ENCODE measurements at regions not wholly inside any gene's neighbourhood (a gene's known extent, or its start where the extent isn't known, plus 50 kb on each side); places are given as distances from the start of the nearest gene placed in this dataset.
"Not testable (repeated sequence)": the region's sequence is repeated elsewhere in the genome, so short reads cannot be mapped to it uniquely, and the experiment has no call there.

DNA sequence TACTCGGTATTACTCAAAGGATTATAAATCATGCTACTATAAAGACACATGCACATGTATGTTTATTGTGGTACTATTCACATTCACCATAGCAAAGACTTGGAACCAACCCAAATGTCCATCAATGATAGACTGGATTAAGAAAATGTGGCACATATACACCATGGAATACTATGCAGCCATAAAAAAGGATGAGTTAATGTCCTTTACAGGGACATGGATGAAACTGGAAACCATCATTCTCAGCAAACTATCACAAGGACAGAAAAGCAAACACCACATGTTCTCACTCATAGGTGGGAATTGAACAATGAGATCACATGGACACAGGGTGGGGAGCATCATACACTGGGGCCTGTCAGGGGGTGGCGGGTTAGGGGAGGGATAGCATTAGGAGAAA lies 130.5 kb upstream of the SLC1A3 start:
- not testable (repeated sequence) for DNase-seq (ENCODE audit: low spot score)

DNA sequence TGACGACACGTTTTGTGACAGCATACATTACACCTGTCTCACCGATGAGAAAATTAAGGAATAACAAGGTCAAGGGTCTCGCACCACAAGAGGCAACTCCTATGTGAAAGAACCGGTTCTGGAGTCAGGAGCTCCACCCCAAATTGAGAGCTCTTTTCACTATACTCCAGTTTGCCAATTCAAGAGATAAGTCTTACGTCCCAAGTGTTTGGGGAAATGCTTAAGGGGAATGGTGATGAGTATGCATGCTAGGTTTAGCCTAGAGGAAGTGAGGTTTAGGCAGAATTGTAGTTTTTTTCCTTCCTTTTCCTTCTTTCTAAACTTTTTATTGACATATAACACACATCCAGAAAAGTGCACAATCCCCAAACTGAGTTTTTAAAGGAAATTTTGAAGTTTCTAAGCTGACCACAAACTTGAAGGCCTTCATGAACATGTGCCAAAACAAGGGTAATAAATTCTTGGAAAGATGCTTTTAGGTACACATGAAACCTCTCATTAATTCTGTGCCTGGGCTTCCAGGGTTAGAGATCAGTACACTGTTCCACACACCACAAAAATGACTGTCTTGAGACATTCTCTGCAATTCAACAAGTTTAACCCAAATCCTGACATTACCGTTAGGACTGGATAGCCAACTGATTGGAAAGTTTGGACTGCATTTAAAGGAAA lies 127.6 kb upstream of the SLC1A3 start:
- no peak for DNase-seq (ENCODE audit: low spot score)

DNA sequence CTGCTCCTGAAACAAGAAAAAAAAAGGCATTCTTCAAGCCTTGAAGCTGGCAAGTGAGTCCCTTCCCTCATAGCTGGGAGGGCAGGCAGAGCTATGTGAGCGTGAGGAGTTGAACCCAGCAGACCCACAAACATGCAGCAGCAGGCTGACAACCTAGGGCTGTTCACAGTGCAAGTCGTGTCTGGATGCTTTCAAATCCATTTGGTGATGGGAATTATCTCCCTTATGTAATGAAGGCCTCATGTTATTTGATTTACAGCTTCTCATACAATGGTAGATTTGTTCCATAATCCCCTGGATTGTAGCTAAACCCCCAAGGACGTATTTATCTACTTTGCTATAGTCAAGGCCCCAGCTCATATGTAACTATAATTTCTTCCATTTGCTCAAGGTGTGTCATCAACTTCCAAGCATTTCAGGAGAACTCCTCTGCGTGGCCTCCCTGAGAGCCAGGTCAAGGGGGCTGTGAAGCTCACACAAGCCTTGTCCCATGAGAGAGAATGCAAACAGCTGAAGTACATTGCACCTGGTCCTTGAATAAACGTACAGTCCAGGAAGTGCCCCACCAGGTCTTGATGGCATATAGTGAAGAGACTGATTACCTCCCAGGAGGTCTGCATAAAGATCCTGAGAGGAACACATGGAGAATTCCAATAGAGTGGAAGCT lies 124.8 kb upstream of the SLC1A3 start:
- DNase-seq (ENCODE audit: low spot score), result no peak

DNA sequence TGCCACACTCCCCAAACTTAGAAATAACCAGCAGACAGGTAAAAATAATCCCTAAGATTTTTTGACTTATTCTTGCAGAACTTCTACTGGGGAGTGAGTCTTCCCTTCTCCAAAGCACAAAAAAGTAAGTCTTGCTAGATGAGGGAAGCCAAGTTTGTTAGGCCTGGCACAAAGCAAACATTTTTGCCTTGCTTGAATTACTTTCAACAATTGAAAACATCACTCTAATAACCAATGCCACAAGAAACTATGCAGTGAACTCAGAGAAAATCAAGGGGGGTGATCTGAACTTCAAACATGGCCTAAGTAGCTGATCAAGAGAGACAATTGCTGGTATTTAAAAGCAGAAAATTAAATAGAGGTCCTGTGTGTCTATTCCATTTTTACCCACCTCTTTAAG lies 123.6 kb upstream of the SLC1A3 start:
- DNase-seq (ENCODE audit: low spot score), result no peak

DNA sequence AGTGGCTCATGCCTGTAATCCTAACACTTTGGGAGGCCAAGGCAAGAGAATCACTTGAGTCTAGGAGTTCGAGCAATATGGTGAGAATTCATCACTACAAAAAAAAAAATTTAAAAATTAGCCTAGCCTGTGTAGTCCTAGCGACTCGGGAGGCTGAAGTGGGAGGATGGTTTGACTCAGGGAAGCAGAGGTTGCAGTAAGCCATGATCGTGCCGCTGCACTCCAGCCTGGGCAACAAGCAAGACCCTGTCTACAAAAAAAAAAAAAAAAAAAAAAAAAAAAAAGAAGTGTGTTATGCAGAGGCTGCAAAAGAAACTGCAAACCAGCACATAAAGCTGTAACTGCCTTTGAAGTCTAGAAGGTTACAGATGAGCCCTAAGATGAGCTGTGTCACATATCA lies 116.9 kb upstream of the SLC1A3 start:
- DNase-seq (ENCODE audit: low spot score), result no peak

DNA sequence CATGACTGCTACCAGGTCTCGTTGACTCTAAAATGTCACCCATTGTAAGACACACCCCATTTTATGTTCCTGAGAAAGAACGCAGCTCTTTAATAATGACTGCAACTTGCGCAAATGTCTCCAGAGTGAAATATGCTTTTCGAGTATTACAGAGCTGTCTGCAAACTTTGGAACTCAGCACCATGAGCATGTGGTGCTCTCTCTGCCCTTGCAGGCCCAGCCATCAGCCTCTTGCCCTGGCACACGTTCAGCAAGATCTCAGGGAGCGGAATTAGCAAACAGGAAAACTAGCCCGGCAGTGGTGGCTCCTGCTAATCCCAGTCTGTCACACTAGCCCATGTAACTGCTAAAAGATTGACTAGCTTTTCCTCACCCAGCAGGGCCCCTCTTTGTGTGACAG lies 114.5 kb upstream of the SLC1A3 start:
- DNase-seq (ENCODE audit: low spot score), result no peak

DNA sequence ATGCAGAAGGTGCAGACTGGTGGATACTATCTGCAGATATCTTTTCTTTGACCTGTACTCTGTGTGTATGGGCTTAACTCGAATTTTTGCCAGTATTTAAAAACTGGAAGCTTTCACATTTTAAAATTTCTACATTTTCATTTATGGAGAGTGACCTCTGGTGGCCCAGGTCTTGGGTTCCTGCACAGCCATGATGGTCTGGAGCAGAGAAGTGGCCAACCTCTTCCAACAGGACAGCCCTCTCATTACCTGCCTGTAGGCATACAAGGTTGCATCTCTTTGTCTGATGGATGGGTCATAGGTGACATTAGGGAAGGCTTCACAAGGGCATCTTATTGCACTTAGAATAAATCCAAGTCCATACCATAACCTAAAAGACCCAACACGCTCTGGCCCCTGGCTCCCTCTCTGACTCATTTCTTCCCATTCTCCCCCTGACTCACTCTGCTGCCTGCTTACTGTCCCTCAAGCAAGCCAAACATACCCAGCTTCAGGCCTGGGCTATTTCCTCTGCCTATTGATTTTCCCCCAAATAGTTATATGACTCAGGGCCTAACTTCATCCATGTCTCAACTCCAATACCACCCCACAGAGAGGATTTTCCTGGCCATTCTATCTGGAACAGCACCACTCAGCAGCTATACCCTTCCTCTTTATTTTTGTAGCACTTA lies 113.3 kb upstream of the SLC1A3 start:
- no peak for DNase-seq (ENCODE audit: low spot score)

DNA sequence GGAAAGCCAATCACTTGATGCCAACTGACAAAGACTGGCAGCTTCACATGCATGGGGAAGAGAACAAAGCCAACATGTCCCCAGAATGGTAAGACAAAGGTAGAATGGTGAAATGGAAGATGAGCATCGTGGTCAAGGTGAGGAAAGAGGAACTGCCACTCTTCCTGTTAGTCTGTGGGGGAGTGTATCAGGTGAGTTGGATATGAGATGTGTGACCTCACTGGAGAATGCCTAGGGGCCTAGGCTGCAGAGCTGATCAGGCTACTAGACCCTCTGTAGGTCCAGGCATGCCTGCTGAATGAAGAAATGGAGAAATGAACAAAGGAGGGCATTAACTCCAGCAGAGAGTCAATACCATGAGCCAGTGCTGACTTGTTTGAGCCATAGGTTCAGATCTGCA lies 112.4 kb upstream of the SLC1A3 start:
- DNase-seq (ENCODE audit: low spot score), result no peak

DNA sequence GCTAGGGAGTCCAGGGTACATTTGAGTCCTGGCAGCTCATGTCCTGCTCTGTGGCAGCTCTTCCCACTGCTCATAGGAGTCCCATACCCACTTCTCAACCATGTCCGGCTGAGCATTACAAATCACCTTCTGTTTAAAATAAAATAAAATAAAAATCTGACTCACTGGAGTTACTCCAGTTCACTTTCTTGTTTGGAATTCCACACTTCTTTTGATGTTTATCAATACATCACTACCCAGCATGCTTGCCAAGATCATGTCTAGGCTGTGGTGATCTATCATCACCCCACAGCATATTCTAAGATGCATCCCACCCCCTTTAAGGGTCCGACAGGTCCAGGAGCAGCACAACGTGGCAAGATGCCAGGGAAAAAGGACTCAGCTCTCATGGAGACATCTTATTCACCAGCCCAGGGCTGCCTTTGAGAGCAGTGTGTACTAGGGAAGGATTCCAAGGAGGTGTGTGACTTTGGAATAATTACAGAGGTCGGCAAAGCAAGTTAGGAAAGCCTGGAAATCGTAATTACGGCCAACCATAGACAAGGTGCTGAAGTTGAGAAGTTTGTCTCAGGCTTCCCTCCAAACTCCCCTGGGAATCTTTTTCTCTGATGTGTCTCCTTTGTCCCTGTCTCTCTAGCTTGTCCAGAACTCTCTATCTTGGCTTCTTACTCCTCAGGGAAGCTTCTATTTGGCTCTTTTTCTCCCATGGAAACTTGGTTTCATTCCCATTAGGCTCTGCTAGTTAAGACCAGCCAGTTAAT lies 111.4 kb upstream of the SLC1A3 start:
- DNase-seq (ENCODE audit: low spot score), result no peak

DNA sequence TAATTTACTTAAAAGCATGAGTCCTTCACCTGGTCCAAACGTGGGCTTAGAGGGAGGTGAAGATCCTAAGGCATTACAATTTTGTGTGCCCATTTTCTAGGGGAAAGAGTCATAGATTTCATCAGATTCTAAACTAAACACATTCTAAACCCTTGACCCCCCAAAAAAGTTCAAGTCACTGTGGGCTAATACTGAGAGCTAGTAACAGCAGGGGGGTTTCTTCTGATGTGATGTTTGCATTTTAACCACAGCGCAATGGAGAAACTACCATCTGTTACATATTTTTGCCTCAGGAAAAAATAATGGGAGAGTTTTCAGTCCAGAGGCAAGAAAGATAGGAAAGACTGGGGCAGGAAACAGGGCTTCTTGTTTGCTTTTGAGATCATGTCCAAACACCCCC lies 110.8 kb upstream of the SLC1A3 start:
- no peak for DNase-seq (ENCODE audit: low spot score)

DNA sequence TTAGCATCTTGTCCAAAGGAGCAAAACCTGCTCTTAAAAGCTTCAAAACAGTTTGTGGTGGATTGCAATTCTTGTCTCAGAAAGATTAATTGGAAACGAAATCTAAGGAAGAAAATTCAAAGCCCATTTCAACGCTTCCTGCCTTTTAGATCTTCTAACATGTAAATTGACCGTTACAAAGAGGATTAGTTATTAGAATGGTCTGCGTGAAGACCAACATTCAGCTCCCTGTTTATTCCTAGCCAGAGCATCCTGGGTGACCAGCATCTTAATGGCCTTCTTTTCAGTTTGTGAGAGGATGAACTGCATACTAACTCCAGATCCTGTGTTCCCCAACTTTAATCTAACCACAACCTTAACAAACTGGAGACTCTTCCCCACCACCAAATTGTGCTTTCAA lies 109.9 kb upstream of the SLC1A3 start:
- no peak for DNase-seq (ENCODE audit: low spot score)

DNA sequence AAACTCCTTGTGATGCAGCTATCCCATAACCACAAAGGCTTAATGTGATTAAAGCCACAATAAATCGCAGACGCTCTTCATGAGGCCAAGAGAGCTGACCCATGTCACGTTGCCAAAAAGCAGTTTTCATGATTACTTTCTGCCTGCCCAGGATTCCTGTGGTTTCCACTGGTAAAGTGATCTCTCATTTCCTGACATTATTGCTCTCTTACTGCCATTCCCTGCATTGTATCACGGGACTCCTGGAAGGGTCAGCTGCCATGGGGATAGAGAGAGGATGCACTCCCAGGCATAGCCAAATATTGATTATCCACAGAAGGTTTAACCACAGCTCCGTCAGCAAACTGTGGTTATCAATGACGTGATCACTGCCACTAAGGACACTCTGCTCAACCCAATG lies 103.8 kb upstream of the SLC1A3 start:
- DNase-seq (ENCODE audit: low spot score), result no peak

DNA sequence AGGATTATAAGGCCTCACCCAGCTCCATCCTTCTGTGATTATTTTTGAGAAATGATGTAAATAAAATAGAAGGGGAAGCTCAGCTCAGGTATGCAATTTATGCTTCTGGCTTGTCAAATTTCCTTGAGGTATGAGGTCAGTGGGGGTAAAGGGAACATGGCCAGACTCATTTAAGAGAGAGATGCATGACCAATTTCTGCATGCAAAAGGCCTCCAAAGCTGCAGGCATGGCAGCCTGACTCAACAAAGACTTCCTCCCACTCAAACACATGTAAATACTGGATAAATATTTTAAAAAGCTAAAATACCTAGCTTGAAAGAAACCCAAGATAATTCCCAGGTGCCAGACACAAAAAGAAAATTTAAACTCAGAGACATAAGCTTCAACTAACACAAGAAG lies 101.4 kb upstream of the SLC1A3 start:
- DNase-seq (ENCODE audit: low spot score), result no peak

DNA sequence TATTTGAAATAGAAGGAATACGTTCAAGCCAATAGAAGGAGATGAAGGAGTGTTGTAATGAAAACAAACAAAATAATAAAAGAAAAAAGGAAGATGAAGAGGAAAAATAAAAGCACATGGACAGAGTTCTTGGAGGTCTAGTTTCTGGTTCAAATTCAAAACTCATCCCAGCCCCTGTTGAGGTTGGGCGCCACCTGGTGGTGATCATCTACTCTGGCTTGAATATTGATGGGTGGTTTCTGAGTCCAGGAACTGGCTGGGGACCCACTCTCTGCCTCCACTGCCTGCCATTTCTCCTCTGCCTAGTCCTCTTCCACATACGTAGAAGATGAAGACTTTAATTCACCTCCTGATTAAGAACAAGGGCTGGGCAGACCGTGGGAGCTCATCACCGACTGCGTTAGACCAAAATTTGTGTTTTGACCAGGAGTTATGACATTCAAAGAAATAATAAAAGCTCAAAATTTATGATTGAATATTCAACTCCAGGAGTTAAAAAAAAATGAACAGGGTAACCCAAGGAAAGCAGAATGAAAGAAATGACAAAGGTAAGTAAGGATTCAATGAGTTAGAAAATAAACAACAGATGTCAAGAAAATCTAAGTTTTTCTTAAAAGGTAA lies 99.0 kb upstream of the SLC1A3 start:
- DNase-seq (ENCODE audit: low spot score), result peak; percentile 59

DNA sequence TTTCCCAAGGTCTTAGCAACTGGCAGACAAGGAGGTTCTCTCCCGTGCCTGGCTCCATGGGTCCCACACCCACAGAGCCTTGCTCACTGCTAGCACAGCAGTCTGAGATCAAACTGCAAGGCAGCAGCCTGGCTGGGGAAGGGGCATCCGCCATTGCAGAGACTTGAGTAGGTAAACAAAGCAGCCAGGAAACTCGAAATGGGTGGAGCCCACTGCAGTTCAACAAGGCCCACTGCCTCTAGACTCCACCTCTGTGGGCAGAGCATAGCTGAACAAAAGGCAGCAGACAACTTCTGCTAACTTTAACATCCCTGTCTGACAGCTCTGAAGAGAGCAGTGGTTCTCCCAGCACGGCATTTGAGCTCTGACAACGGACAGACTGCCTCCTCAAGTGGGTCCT lies 98.1 kb upstream of the SLC1A3 start:
- DNase-seq (ENCODE audit: low spot score), result not testable (repeated sequence)

DNA sequence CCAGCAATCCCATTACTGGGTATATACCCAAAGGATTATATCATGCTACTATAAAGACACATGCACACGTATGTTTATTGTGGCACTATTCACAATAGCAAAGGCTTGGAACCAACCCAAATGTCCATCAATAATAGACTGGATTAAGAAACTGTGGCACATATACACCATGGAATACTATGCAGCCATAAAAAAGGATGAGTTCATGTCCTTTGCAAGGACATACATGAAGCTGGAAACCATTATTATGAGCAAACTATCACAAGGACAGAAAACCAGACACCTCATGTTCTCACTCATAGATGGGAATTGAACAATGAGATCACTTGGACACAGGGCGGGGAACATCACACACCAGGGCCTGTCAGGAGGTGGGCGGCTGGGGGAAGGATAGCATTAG lies 92.8 kb upstream of the SLC1A3 start:
- DNase-seq (ENCODE audit: low spot score), result not testable (repeated sequence)

DNA sequence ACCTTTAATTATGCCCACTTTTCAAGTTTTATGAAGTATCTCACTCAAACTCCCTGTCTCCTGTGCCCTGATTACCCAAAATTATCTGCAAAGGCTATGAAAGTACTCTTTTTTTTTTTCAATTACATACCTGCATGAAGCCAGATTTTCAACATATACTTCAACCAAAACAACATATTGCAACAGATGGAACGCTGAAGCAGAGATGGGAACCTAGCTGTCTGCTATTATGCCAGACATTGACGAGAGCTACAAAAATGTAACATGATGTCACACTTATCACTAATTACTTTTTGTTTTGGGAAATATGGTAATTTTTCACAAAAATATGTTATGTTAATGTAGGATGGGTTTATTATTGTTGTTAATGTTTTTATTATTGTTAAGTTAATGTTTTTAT lies 86.5 kb upstream of the SLC1A3 start:
- DNase-seq (ENCODE audit: low spot score), result no peak

DNA sequence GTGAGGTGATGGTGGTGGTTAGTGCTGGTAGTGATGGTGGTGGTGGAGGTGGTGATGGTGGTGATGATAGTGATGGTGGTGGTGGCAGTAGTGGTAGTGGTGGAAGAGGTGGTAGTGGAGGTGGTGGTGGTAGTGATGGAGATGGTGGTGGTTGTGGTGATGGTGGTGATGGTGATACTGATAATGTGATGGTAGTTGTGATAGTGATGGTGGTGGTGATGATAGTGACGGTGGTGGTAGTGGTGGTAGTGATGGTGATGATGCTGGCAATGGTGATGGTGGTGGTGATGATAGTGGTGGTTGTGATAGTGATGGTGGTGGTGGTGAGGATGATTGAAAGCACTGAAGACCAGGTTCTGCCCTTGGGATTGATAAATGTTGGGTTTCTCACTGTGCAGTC lies 85.2 kb upstream of the SLC1A3 start:
- DNase-seq (ENCODE audit: low spot score), result no peak

DNA sequence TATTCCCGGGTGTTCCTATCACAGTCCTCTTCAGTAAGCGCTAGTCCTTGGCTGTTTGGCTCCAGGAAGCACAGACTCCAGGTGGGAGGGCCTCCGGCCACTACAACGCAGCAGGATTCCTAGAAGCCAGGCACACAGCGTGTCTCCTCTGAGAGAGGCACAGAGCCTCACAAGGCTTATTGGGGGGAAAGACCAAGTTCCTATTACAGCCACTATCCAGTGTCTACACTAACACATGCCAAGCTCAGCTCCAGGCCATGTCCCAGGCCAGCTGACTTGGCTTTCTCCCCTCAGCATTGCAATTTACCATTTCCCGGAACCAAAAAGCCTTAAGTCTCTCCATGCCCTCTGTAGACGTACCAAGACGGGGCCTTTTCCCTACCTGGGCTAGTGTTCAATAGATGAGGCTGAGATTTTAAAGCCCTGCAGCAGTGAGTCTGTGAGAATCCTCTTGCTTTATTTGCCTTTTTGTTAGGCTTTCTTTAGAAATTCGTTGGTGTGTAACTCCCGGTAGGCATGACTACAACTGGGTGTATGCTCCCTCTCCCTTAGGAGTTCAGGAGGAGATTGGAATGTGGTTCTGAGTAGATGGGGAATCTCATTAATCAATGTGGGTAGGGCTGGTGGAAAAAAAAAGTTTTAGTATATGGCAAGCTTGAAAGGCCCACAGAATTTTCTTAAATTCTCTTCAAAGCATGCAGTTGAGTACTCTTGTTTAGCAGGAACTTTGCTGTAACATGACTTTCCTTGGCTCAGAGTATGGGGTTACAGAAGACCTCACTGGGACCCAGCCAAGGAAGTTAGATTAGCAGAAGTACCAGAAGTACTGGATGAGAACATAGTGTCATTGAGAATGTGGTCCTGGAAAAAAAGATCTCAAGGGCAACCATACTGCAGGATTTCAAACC lies 84.3 kb upstream of the SLC1A3 start:
- DNase-seq (ENCODE audit: low spot score), result no peak

DNA sequence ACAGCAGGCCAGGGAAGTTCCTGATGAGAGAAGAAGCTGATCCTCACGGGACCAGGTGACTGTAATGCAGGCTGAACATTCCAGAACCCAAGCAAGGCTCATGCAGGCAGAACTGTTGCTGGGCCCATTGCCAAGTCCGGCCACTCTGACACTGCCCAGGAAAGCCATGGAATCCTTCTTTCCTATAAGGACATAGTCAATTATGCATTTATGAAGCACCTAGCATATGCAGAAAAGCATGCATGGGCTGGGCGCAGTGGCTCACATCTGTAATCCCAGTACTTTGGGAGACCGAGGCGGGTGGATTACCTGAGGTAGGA lies 83.7 kb upstream of the SLC1A3 start:
- DNase-seq (ENCODE audit: low spot score), result no peak

DNA sequence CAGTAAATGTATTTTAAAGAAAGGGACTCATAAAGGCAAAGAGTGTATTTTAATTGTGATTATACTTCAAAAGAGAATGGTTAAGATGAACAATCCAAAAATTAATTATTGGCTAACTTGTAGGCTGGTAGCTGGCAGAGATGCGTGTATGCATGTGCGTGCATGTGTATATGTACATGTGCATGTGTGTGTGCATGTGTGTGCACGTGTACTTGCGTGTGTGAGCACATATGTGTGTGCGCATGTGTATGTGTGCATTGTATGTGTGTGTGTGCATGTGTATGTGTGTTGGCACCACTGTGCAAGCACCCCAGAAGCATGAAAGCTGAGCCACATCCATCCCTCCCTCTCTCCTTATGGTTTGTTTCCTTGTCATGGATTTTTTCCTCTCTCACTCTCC lies 83.0 kb upstream of the SLC1A3 start:
- no peak for DNase-seq (ENCODE audit: low spot score)

Measured in SK-N-DZ (cell line).